GM12878 (cell line): ENCODE measurements at regions not wholly inside any gene's neighbourhood (a gene's known extent, or its start where the extent isn't known, plus 50 kb on each side); places are given as distances from the start of the nearest gene placed in this dataset.

Experiments used
- ATAC-seq: fragments of 200-7000 bp; cut with Tn5 transposase; 3 replicates; pipeline ENCODE4 v1.9.1; 2020; ENCODE audit warnings: mild to moderate bottlenecking, moderate library complexity
- BruUV-seq: library from RNA; stranded (reverse); fragments of 400-500 nt; replicated peaks from 2 replicates; lab custom pipeline; 2021; lab: Mats Ljungman, UMichigan
- CTCF ChIA-PET: fragments of 300-600 bp; sonication (Branson Sonifier 250); formaldehyde crosslinking; extraction: SDS; loops from one replicate; lab custom pipeline; 2021; ENCODE audit warnings: inconsistent platforms; lab: Yijun Ruan, JAX
- POLR2A ChIA-PET: fragments of 350-600 bp; formaldehyde crosslinking; extraction: SDS; loops from one replicate; lab custom pipeline; 2021; ENCODE audit warnings: inconsistent platforms; lab: Charles Lee
- RAD21 ChIA-PET: fragments of 300-600 bp; sonication (Branson Sonifier 250); formaldehyde crosslinking; loops from one replicate; lab custom pipeline; 2023; ENCODE audit warnings: antibody characterized with exemption; ENCODE audit not compliant: unreplicated experiment; lab: Charles Lee
- SMC1A ChIA-PET: fragments of 300-600 bp; sonication (Branson Sonifier 250); formaldehyde crosslinking; loops from one replicate; lab custom pipeline; 2023; ENCODE audit not compliant: unreplicated experiment, uncharacterized antibody; lab: Charles Lee
- DNase-seq: peaks from one replicate; pipeline ENCODE4 v3.0.0-alpha.2; 2011; ENCODE audit warnings: low read depth, low spot score
- FAIRE-seq: peaks from 3 replicates; lab custom pipeline; 2011; peaks lifted over from hg19 to GRCh38; lab: Jason Lieb, UNC
- H2AFZ ChIP-seq: 2 replicates; pipeline ENCODE4 v1.6.0; 2011; ENCODE audit warnings: low read depth, low read length, control low read depth; ENCODE audit not compliant: control insufficient read depth
- H3K27ac ChIP-seq: 2 replicates; pipeline ENCODE4 v1.5.1; 2011; ENCODE audit warnings: control low read depth; ENCODE audit not compliant: control insufficient read depth, insufficient read depth
- H3K27me3 ChIP-seq, 2 experiments: replicated peaks in 1 of 2; 2 replicates each; pipeline versions ENCODE4 v1.6.0 to v1.6.1; 2011; ENCODE audit warnings: low read length in 1 of 2; ENCODE audit not compliant: control insufficient read depth in 2 of 2, insufficient read depth in 2 of 2
- H3K36me3 ChIP-seq, 2 experiments: 2 replicates each; pipeline ENCODE4 v1.5.1; 2011; ENCODE audit warnings: low read length in 1 of 2; ENCODE audit not compliant: control insufficient read depth in 2 of 2, insufficient read depth in 2 of 2
- H3K4me1 ChIP-seq: 2 replicates; pipeline ENCODE4 v1.6.1; 2011; ENCODE audit warnings: mild to moderate bottlenecking, low read length, moderate library complexity, mixed read lengths; ENCODE audit not compliant: control insufficient read depth, insufficient read depth
- H3K4me2 ChIP-seq: 2 replicates; pipeline ENCODE4 v1.6.0; 2011; ENCODE audit warnings: control low read depth; ENCODE audit not compliant: control insufficient read depth, insufficient read depth
- H3K4me3 ChIP-seq: fragments of 200-600 bp; sonication (generic); 2 replicates; pipeline ENCODE4 v1.5.1; 2016
- H3K79me2 ChIP-seq: 2 replicates; pipeline ENCODE4 v1.6.0; 2011; ENCODE audit warnings: low read length; ENCODE audit not compliant: control insufficient read depth, insufficient read depth
- H3K9ac ChIP-seq: 2 replicates; pipeline ENCODE4 v1.8.0; 2011; ENCODE audit warnings: low read length, control low read depth, mixed read lengths; ENCODE audit not compliant: control insufficient read depth, insufficient read depth
- H3K9me3 ChIP-seq: replicated peaks from 3 replicates; pipeline ENCODE4 v1.5.1; 2011; ENCODE audit warnings: mild to moderate bottlenecking, low read length; ENCODE audit not compliant: control insufficient read depth, insufficient read depth
- H4K20me1 ChIP-seq: 2 replicates; pipeline ENCODE4 v1.6.0; 2011; ENCODE audit not compliant: control insufficient read depth, insufficient read depth
- BHLHE40 ChIP-seq, 2 experiments: fragments of 450-650 bp in 1 of 2; IDR thresholded peaks; 2 replicates each; pipeline ENCODE4 v1.6.1; 2011 to 2017; ENCODE audit warnings: low read depth in 2 of 2, borderline replicate concordance in 1 of 2, improper control_type of control experiment in 1 of 2, low read length in 1 of 2, mild to moderate bottlenecking in 1 of 2
- LARP7 ChIP-seq: fragments of 450-650 bp; IDR thresholded peaks from 2 replicates; pipeline ENCODE4 v1.6.1; 2017; ENCODE audit warnings: mild to moderate bottlenecking
- RBBP5 ChIP-seq: fragments of 200-600 bp; sonication (generic); conservative IDR thresholded peaks from 2 replicates; pipeline ENCODE4 v1.6.1; 2016
- YBX1 ChIP-seq: fragments of 450-650 bp; IDR thresholded peaks from 2 replicates; pipeline ENCODE4 v1.6.1; 2016; ENCODE audit warnings: antibody characterized with exemption
- WGBS: methylation state at CpG from one replicate; pipeline ENCODE4 v1.1.6; 2016; ENCODE audit warnings: low lambda C conversion rate; ENCODE audit not compliant: insufficient replicate concordance, insufficient coverage; ENCODE audit errors: missing lambda C conversion rate; 5-methylcytosine and 5-hydroxymethylcytosine counted together
- in situ Hi-C: fragments of 300-500 bp; cut with MboI; formaldehyde crosslinking; loops from 9 replicates; pipeline ENCODE4 v1.14.3; 2018; ENCODE audit warnings: mixed read lengths
- intact Hi-C: fragments of 100-400 bp; cut with micrococcal nuclease; formaldehyde crosslinking; loops from one replicate; pipeline ENCODE4 v1.14.2; 2022; ENCODE audit not compliant: unreplicated experiment
- TF ChIP-seq, protein P1 (sequence below): fragments of 450-650 bp; IDR thresholded peaks from 2 replicates; pipeline ENCODE4 v1.6.1; 2016; ENCODE audit warnings: mild to moderate bottlenecking
- TF ChIP-seq, protein P2 (sequence below): fragments of 450-650 bp; IDR thresholded peaks from 2 replicates; pipeline ENCODE4 v1.6.1; 2016; ENCODE audit warnings: mild to moderate bottlenecking, moderate library complexity, borderline replicate concordance

DNA sequence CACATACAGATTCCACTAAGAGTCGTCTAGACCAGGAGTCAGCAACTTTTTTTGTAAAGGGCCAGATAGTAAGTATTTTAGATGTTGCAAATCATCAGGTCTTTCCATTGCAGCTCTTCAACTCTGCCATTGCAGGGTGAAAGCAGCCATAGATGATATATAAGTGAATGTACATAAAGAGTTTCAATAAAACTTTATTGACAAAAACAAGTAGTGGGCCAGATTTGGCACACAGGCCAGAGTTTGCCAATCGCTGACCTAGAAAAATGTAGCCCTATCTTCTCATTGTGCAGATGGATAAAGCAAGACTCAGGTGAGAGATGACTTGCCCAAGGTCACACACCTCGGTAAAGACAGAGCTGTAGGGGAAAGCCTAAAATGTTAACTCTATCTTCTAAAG, 474.7 kb downstream of the MED13L start:
- Histone ChIP-seq H3K27ac (no peak overlapping the region), H3K4me2 (no peak overlapping the region), H3K36me3 (no peaks in the 10 kb centered on the region), H3K4me3 (no peak overlapping the region), H4K20me1 (no peaks in the 10 kb centered on the region), H3K4me1 (no peaks in the 10 kb centered on the region), H3K9me3 (no peaks in the 10 kb centered on the region), H3K27me3 (no peaks in the 10 kb centered on the region), H3K79me2 (no peaks in the 10 kb centered on the region), H2AFZ (no peak overlapping the region), H3K9ac (no peak overlapping the region)
- RAD21 ChIA-PET: no interaction called here
- BruUV-seq: no TSS peak
- TF ChIP-seq, protein P1, sequence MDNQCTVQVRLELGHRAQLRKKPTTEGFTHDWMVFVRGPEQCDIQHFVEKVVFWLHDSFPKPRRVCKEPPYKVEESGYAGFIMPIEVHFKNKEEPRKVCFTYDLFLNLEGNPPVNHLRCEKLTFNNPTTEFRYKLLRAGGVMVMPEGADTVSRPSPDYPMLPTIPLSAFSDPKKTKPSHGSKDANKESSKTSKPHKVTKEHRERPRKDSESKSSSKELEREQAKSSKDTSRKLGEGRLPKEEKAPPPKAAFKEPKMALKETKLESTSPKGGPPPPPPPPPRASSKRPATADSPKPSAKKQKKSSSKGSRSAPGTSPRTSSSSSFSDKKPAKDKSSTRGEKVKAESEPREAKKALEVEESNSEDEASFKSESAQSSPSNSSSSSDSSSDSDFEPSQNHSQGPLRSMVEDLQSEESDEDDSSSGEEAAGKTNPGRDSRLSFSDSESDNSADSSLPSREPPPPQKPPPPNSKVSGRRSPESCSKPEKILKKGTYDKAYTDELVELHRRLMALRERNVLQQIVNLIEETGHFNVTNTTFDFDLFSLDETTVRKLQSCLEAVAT: no peak
- no peak for TF ChIP-seq YBX1
- no peak for TF ChIP-seq LARP7
- TF ChIP-seq RBBP5: no peak
- TF ChIP-seq, protein P2, sequence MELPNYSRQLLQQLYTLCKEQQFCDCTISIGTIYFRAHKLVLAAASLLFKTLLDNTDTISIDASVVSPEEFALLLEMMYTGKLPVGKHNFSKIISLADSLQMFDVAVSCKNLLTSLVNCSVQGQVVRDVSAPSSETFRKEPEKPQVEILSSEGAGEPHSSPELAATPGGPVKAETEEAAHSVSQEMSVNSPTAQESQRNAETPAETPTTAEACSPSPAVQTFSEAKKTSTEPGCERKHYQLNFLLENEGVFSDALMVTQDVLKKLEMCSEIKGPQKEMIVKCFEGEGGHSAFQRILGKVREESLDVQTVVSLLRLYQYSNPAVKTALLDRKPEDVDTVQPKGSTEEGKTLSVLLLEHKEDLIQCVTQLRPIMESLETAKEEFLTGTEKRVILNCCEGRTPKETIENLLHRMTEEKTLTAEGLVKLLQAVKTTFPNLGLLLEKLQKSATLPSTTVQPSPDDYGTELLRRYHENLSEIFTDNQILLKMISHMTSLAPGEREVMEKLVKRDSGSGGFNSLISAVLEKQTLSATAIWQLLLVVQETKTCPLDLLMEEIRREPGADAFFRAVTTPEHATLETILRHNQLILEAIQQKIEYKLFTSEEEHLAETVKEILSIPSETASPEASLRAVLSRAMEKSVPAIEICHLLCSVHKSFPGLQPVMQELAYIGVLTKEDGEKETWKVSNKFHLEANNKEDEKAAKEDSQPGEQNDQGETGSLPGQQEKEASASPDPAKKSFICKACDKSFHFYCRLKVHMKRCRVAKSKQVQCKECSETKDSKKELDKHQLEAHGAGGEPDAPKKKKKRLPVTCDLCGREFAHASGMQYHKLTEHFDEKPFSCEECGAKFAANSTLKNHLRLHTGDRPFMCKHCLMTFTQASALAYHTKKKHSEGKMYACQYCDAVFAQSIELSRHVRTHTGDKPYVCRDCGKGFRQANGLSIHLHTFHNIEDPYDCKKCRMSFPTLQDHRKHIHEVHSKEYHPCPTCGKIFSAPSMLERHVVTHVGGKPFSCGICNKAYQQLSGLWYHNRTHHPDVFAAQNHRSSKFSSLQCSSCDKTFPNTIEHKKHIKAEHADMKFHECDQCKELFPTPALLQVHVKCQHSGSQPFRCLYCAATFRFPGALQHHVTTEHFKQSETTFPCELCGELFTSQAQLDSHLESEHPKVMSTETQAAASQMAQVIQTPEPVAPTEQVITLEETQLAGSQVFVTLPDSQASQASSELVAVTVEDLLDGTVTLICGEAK: peak; percentile 64; the same call in 1 of the 2 replicates
- TF ChIP-seq BHLHE40 (IDR thresholded peaks at IDR 0.05; ENCODE audit: borderline replicate concordance in 1 of 2, low read depth in 2 of 2, low read length in 1 of 2): no peak
- DNase-seq (no peak), FAIRE-seq (no peak), ATAC-seq (no peak)
- SMC1A ChIA-PET: no interaction called here
- WGBS: 15% methylated on average over 3 of the region's 3 CpGs
- CTCF ChIA-PET: no interaction called here
- in situ Hi-C loops (no loop called here), intact Hi-C loops (no loop called here)
- POLR2A ChIA-PET: no interaction called here
